Thoracic aorta (tissue), 2 donors: ENCODE measurements at regions not wholly inside any gene's neighbourhood (a gene's known extent, or its start where the extent isn't known, plus 50 kb on each side); places are given as distances from the start of the nearest gene placed in this dataset.

Experiments used
- ATAC-seq: fragments of 150-250 bp; one replicate; pipeline ENCODE4 v1.8.0; 2017; ENCODE audit warnings: low read depth; ENCODE audit not compliant: insufficient number of reproducible peaks, low FRiP score
- DNase-seq: peaks from one replicate; pipeline ENCODE4 v3.0.0-alpha.2; 2020; ENCODE audit warnings: low spot score
- H3K27ac ChIP-seq, 2 donors: fragments of 200-600 bp; sonication (generic); 1 replicate in 1 of 2; 2 replicates in 1 of 2; pipeline ENCODE4 v1.5.1; 2016; ENCODE audit warnings: mild to moderate bottlenecking in 2 of 2, moderate library complexity in 2 of 2
- H3K27me3 ChIP-seq: fragments of 200-600 bp; sonication (generic); replicated peaks from 2 replicates; pipeline ENCODE4 v1.6.0; 2016; ENCODE audit warnings: mild to moderate bottlenecking; ENCODE audit not compliant: insufficient read depth
- H3K36me3 ChIP-seq: fragments of 200-600 bp; sonication (generic); one replicate; pipeline ENCODE4 v1.5.1; 2016
- H3K4me1 ChIP-seq, 2 donors: fragments of 200-600 bp; sonication (generic); 1 replicate in 1 of 2; 2 replicates in 1 of 2; pipeline versions ENCODE4 v1.5.1 to v1.6.0; 2016; ENCODE audit warnings: low read depth in 2 of 2, mild to moderate bottlenecking in 1 of 2; ENCODE audit not compliant: control insufficient read depth in 1 of 2
- H3K4me3 ChIP-seq: fragments of 200-600 bp; sonication (generic); 2 replicates; pipeline ENCODE4 v1.5.1; 2016; ENCODE audit warnings: mild to moderate bottlenecking
- H3K9me3 ChIP-seq: fragments of 200-600 bp; sonication (generic); 2 replicates; pipeline ENCODE4 v1.5.1; 2016
- TF ChIP-seq, protein P1 (sequence below): fragments of 200-600 bp; sonication (generic); IDR thresholded peaks from one replicate; pipeline ENCODE4 v1.5.1; 2019; ENCODE audit warnings: antibody characterized with exemption

DNA sequence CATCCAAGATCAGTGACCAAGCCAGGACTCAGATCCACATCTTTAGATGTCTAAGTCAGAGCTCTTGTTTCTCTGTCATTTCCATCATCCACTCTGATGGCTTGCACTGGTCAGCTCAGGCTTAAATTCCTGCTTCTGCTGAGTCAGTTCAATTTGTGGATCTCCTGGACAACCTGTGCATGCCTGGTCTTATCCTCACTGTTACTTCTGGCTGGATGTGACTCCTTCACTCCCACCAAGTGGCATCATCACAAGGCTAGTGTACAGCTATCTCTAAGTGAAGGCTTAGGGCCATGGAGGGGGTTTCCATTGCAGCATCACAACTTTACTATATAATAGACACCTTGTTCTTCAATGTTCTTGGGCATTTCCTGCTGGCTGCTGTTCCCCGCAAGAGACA lies 102.9 kb downstream of the EMP1 start:
- Histone ChIP-seq H3K4me3 (no peak overlapping the region), H3K9me3 (no peaks in the 10 kb centered on the region), H3K4me1 (no peaks in the 10 kb centered on the region), H3K27ac (no peak overlapping the region), H3K27me3 (no peaks in the 10 kb centered on the region), H3K36me3 (no peaks in the 10 kb centered on the region)
- ATAC-seq (no peak), DNase-seq (no peak)
- TF ChIP-seq, protein P1, sequence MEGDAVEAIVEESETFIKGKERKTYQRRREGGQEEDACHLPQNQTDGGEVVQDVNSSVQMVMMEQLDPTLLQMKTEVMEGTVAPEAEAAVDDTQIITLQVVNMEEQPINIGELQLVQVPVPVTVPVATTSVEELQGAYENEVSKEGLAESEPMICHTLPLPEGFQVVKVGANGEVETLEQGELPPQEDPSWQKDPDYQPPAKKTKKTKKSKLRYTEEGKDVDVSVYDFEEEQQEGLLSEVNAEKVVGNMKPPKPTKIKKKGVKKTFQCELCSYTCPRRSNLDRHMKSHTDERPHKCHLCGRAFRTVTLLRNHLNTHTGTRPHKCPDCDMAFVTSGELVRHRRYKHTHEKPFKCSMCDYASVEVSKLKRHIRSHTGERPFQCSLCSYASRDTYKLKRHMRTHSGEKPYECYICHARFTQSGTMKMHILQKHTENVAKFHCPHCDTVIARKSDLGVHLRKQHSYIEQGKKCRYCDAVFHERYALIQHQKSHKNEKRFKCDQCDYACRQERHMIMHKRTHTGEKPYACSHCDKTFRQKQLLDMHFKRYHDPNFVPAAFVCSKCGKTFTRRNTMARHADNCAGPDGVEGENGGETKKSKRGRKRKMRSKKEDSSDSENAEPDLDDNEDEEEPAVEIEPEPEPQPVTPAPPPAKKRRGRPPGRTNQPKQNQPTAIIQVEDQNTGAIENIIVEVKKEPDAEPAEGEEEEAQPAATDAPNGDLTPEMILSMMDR: no peak

DNA sequence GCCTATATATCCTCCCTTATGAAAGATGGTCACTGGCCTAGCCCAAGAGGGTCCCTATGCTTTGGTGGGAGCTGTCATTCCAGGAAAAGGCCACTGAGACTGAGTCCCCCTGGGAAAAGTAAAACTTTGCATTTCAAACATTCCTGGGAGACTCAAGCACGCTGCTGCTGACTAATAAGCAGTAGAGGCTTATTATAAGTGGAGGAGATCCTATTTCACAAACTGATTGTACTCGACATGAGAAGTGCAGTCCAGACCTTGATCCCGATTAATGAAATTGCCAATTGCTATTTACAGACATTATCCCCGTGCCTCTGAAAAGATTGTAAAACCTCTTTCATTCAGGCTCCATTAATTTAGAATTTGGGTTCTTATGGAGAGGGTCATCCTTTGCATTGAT lies 96.6 kb downstream of the EMP1 start:
- ATAC-seq: no peak
- no peaks in the 10 kb centered on the region for H3K9me3 ChIP-seq
- H3K4me1 ChIP-seq: no peaks in the 10 kb centered on the region
- no peak overlapping the region for H3K4me3 ChIP-seq
- no peak for DNase-seq
- H3K27ac ChIP-seq: no peak overlapping the region
- H3K36me3 ChIP-seq: no peaks in the 10 kb centered on the region
- TF ChIP-seq, protein P1: no peak
- no peaks in the 10 kb centered on the region for H3K27me3 ChIP-seq

DNA sequence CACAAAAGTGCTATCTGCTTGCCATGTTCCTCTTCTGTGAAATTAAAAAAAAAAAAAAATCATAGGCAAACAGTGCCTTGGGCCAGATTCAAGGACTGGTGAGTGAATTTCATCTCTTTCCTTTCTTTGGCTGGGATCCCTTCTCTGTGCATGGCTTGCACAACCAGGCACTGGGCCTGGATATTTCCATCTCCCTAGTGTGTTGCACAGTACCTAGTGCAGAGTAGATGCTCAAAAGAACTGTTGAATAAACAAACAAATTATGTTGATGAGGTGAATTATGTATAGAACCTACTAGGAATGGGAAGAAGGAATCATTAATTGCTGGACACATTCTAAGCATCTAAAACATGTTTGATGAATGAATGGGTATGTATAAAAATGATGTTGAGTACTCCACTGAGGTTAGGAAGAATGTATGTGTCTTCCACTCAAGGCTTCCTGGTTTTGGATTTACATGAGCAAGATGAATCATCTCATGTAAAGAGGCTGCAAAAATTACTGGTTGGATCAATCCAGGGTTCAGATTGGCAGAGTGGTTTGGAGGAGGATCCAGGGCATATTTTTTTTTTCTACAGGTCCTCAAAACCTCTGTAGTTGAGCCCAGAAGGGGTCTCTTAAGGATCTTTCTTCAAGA lies 93.2 kb downstream of the EMP1 start:
- no peak for DNase-seq
- Histone ChIP-seq H3K9me3 (no peaks in the 10 kb centered on the region), H3K36me3 (no peaks in the 10 kb centered on the region), H3K4me1 (no peaks in the 10 kb centered on the region), H3K4me3 (no peak overlapping the region), H3K27ac (no peak overlapping the region), H3K27me3 (no peaks in the 10 kb centered on the region)
- TF ChIP-seq, protein P1: no peak
- ATAC-seq: no peak

DNA sequence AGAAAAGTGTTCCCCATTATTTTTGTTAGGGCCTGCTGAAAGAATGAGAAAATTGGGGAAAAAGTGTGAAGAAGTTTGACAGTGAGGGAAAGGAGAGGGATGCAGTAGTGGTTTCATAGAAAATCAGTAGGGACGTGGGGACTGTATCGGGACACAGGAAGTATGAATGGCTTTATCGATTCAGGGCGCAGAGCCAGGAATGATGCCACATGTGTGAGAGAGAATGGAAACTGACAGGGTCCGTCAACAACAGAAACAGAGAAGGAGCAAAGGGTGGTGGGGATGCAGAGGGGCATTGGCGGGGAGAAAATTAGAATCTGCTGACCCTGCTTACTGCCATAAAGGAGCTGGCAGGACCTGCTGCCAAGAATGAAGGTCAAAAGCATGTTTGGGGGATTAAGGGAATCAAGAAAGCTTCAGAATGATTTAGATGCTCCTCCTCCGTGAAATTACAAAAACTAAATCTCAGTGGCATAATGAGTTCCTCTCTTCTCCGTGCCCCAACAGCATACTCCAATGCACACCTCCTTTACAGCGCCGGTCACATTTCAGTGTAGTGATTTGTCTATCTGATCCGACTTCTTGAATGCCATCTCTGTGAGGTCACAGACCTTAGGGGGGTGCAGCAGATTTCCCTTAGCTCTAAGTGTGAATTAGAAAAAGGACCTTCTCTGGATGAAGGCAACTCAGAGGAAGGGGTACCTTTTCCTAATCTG lies 92.6 kb downstream of the EMP1 start:
- DNase-seq (no peak), ATAC-seq (no peak)
- no peak overlapping the region for H3K27ac ChIP-seq
- no peaks in the 10 kb centered on the region for H3K9me3 ChIP-seq
- H3K4me1 ChIP-seq: no peaks in the 10 kb centered on the region
- no peaks in the 10 kb centered on the region for H3K27me3 ChIP-seq
- TF ChIP-seq, protein P1: no peak
- no peak overlapping the region for H3K4me3 ChIP-seq
- H3K36me3 ChIP-seq: no peaks in the 10 kb centered on the region

DNA sequence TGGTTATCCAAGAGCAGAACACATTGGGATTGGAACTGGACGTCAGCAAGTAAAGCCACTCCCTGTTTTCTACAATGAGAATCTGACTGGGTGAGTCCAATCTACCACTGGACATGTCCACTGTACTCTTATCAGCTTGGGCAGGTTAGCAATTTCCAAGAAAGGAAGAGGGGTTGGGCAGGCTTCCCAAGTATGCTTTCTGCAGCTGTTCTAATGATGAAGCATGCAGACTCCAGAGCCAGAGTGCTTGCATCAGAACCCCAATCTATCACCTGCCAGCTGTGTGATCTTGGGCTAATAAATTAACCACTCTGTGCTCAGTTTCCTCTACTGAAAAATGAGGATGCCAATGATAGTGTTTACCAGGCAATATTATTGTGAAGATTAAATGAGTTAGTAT lies 92.0 kb downstream of the EMP1 start:
- no peak overlapping the region for H3K4me3 ChIP-seq

More for the DNA sequence above, 92.0 kb downstream of the EMP1 start:
- DNase-seq (no peak), ATAC-seq (no peak)
- no peak overlapping the region for H3K27ac ChIP-seq
- TF ChIP-seq, protein P1: no peak
- H3K9me3 ChIP-seq: no peaks in the 10 kb centered on the region
- no peaks in the 10 kb centered on the region for H3K36me3 ChIP-seq
- H3K4me1 ChIP-seq: no peaks in the 10 kb centered on the region
- no peaks in the 10 kb centered on the region for H3K27me3 ChIP-seq
